ENCODE measurements at regions not wholly inside any gene's neighbourhood (a gene's known extent, or its start where the extent isn't known, plus 50 kb on each side); places are given as distances from the start of the nearest gene placed in this dataset.
A peak's percentile ranks its signal among the peaks of the same experiment; 100 is the strongest.

DNA sequence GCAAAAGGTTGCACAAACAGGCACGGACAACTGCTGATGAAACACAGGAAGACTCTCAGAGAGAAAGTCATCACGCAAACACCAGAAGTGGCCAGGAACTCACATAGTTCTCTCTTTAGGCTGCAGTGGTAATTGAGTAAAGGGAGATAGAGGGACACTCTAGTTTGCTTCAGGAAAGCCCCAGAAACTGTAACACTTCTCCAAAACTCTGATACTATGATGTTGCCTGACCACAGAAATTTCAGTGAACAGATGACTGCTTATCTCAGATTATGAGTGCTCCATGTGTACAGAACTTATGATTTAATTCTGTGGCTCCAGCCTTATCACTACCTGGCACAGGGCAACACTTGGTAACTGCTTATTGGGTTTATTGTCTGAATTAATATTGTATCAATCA lies 311.5 kb upstream of the GYPC start:
- H3K27ac Mint-ChIP-seq (ENCODE audit: low read depth, unreplicated experiment), result no peak overlapping the region
- no peaks in the 10 kb centered on the region for H3K4me1 Mint-ChIP-seq (ENCODE audit: insufficient read depth, unreplicated experiment)
- H3K36me3 Mint-ChIP-seq (ENCODE audit: insufficient read depth, unreplicated experiment), result no peaks in the 10 kb centered on the region
- ChIA-PET CTCF (no interaction called here), POLR2A (no interaction called here)
- DNase-seq (ENCODE audit: unreplicated experiment), result no peak
- intact Hi-C loops (cut with micrococcal nuclease), result no loop called here
- H3K4me3 Mint-ChIP-seq (ENCODE audit: unreplicated experiment), result no peak overlapping the region
- BruUV-seq (replicated peaks), result no TSS peak
- no peaks in the 10 kb centered on the region for H3K27me3 Mint-ChIP-seq (ENCODE audit: insufficient read depth, unreplicated experiment)
- TF ChIP-seq, protein P1, sequence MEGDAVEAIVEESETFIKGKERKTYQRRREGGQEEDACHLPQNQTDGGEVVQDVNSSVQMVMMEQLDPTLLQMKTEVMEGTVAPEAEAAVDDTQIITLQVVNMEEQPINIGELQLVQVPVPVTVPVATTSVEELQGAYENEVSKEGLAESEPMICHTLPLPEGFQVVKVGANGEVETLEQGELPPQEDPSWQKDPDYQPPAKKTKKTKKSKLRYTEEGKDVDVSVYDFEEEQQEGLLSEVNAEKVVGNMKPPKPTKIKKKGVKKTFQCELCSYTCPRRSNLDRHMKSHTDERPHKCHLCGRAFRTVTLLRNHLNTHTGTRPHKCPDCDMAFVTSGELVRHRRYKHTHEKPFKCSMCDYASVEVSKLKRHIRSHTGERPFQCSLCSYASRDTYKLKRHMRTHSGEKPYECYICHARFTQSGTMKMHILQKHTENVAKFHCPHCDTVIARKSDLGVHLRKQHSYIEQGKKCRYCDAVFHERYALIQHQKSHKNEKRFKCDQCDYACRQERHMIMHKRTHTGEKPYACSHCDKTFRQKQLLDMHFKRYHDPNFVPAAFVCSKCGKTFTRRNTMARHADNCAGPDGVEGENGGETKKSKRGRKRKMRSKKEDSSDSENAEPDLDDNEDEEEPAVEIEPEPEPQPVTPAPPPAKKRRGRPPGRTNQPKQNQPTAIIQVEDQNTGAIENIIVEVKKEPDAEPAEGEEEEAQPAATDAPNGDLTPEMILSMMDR (IDR thresholded peaks at IDR 0.05; ENCODE audit: unreplicated experiment), result no peak
- no peaks in the 10 kb centered on the region for H3K9me3 Mint-ChIP-seq (ENCODE audit: unreplicated experiment)

DNA sequence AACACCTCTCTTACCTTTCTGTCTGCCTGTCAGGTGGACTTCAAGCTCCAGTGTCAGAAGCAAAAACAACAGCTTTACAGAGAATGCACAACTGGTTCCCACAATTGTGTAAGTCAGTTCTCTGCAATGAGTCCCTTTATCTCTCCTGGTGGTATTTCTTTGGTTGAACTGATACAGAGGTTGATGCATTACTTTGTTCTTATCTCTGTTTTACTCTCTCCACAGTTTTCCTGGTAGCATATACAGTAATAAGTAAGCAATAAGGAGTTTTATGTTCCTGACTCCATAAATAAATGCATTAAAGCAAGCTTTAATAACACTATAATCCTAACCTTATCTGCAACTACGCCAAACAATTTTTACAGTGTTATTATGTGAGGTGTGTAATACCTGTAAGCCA lies 310.3 kb upstream of the GYPC start:
- CTCF ChIA-PET, result interaction anchor here (0.7 to 1.5 kb wide), 2 partner anchors 11 to 26 kb away, joined by 3 to 4 read pairs; no protein-coding TSS in a partner anchor
- intact Hi-C loops (cut with micrococcal nuclease), result no loop called here
- H3K4me3 Mint-ChIP-seq (ENCODE audit: unreplicated experiment), result no peak overlapping the region
- no TSS peak for BruUV-seq (replicated peaks)
- DNase-seq (ENCODE audit: unreplicated experiment), result no peak
- no peaks in the 10 kb centered on the region for H3K4me1 Mint-ChIP-seq (ENCODE audit: insufficient read depth, unreplicated experiment)
- TF ChIP-seq, protein P1 (IDR thresholded peaks at IDR 0.05; ENCODE audit: unreplicated experiment), result no peak
- H3K27me3 Mint-ChIP-seq (ENCODE audit: insufficient read depth, unreplicated experiment), result no peaks in the 10 kb centered on the region
- POLR2A ChIA-PET, result no interaction called here
- H3K9me3 Mint-ChIP-seq (ENCODE audit: unreplicated experiment), result no peaks in the 10 kb centered on the region
- H3K27ac Mint-ChIP-seq (ENCODE audit: low read depth, unreplicated experiment), result no peak overlapping the region
- no peaks in the 10 kb centered on the region for H3K36me3 Mint-ChIP-seq (ENCODE audit: insufficient read depth, unreplicated experiment)

DNA sequence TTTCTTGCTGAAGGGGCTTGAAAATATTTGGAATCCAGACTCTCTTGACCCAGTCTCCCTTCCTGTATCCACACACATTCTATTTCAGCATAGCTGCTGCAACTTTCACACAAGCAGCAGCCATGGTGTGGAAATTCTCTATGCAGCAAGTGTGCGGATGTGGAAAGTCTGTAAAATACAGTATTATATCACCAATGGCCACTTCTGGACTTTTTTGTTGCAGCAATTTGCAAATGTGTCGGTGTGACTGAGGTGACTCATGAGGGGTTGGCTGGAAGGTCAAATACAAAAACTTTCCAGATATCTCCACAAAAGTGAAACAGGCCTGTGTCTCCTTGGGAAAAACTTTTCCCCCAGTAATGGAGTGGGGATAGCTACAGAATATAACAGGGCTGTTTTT lies 299.3 kb upstream of the GYPC start:
- Mint-ChIP-seq H3K27ac (ENCODE audit: low read depth, unreplicated experiment) (no peak overlapping the region), H3K4me1 (ENCODE audit: insufficient read depth, unreplicated experiment) (no peaks in the 10 kb centered on the region), H3K27me3 (ENCODE audit: insufficient read depth, unreplicated experiment) (no peaks in the 10 kb centered on the region), H3K4me3 (ENCODE audit: unreplicated experiment) (no peak overlapping the region), H3K9me3 (ENCODE audit: unreplicated experiment) (peaks cover 1% of the 10 kb centered on the region), H3K36me3 (ENCODE audit: insufficient read depth, unreplicated experiment) (no peaks in the 10 kb centered on the region)
- TF ChIP-seq, protein P1 (IDR thresholded peaks at IDR 0.05; ENCODE audit: unreplicated experiment), result no peak
- CTCF ChIA-PET, result interaction anchor here (0.7 to 1.0 kb wide), 2 partner anchors 11 to 1244 kb away, joined by 3 to 4 read pairs; no protein-coding TSS in a partner anchor
- POLR2A ChIA-PET, result no interaction called here
- intact Hi-C loops (cut with micrococcal nuclease), result no loop called here
- BruUV-seq (replicated peaks), result no TSS peak
- DNase-seq (ENCODE audit: unreplicated experiment), result peak; percentile 5

DNA sequence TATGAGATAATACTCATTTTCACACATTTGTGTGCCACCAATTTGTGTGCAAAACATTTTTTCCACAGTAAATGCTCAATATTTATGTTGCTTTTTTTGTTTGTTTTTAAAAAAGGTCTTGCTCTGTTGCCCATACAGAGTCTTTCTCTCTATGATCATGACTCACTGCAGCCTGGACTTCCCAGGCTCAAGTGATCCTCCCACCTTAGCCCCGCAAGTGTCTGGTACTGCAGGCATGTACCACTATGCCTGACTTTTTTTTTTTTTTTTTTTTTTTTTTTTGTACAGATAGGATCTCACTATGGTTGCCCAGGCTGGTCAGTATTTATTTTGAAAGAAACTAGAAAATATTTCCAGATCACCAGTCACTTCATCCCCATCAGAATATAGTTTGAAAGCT lies 297.8 kb upstream of the GYPC start:
- BruUV-seq (replicated peaks), result no TSS peak
- H3K9me3 Mint-ChIP-seq (ENCODE audit: unreplicated experiment), result no peaks in the 10 kb centered on the region
- POLR2A ChIA-PET, result no interaction called here

More for the DNA sequence above, 297.8 kb upstream of the GYPC start:
- H3K36me3 Mint-ChIP-seq (ENCODE audit: insufficient read depth, unreplicated experiment), result no peaks in the 10 kb centered on the region
- TF ChIP-seq, protein P1 (IDR thresholded peaks at IDR 0.05; ENCODE audit: unreplicated experiment), result no peak
- no peaks in the 10 kb centered on the region for H3K27me3 Mint-ChIP-seq (ENCODE audit: insufficient read depth, unreplicated experiment)
- DNase-seq (ENCODE audit: unreplicated experiment), result no peak
- intact Hi-C loops (cut with micrococcal nuclease), result no loop called here
- CTCF ChIA-PET, result no interaction called here
- H3K4me3 Mint-ChIP-seq (ENCODE audit: unreplicated experiment), result no peak overlapping the region
- no peaks in the 10 kb centered on the region for H3K4me1 Mint-ChIP-seq (ENCODE audit: insufficient read depth, unreplicated experiment)
- no peak overlapping the region for H3K27ac Mint-ChIP-seq (ENCODE audit: low read depth, unreplicated experiment)

Data from MCF 10A (cell line).